ENCODE measurements at regions not wholly inside any gene's neighbourhood (a gene's known extent, or its start where the extent isn't known, plus 50 kb on each side); places are given as distances from the start of the nearest gene placed in this dataset.
"Not testable (repeated sequence)": the region's sequence is repeated elsewhere in the genome, so short reads cannot be mapped to it uniquely, and the experiment has no call there.

DNA sequence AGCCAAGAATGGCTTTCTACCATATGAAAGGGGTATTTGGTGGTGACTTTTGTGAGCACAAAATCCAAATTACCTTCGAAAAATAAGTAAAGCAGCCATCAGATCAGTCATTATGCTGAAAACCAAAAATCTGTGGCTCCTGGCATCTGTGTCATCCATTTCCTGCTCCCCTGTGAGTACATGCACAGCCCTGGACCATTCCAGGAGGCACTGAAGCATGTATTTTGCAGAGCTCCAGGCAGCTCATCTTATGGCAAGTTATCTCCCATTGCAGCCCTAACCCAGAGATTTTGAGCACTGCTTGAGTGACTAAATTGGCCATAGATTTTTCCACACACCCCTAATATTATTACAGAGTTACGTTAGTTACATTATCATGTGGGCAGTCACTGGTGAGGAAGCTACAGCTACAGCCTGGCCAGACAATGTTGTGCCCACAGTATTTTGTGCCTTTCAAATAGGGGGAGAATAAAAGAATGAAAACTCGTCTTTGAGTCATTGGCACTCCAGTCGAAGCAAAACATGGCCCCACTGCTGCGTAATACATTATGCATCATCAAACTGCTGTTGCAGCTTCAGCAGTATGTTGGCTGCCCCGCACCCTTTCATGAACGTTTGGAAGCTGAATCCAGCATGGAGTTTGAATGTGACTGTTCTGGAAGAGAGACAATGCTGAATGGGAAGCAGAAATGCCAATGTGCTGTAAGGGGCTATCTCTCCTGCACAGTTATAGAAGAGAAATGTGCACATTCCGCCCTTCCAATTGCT lies 702.2 kb downstream of the RNF144A start:
- H3K9me3 Mint-ChIP-seq = peaks cover 0 to 2% of the 10 kb centered on the region in 2 donors
- H3K36me3 Mint-ChIP-seq (ENCODE audit: insufficient read depth) = no peaks in the 10 kb centered on the region
- H3K27ac Mint-ChIP-seq = no peak overlapping the region
- DNase-seq (no peak), ATAC-seq (replicated peaks) (no peak)
- H3K4me3 Mint-ChIP-seq = no peak overlapping the region
- no peaks in the 10 kb centered on the region for H3K27me3 Mint-ChIP-seq
- H3K4me1 Mint-ChIP-seq (ENCODE audit: low read depth in 2 of 2) = no peaks in the 10 kb centered on the region

- ATAC-seq (replicated peaks) (no peak), DNase-seq (no peak)
- no peaks in the 10 kb centered on the region for H3K36me3 Mint-ChIP-seq (ENCODE audit: insufficient read depth)
- no peaks in the 10 kb centered on the region for H3K27me3 Mint-ChIP-seq
- H3K4me3 Mint-ChIP-seq = no peak overlapping the region
- no peak overlapping the region for H3K27ac Mint-ChIP-seq
- H3K9me3 Mint-ChIP-seq = peaks cover 0 to 2% of the 10 kb centered on the region in 2 donors
- H3K4me1 Mint-ChIP-seq (ENCODE audit: low read depth in 2 of 2) = no peaks in the 10 kb centered on the region
Measured at GRCh38 chr2:7620255-7620654, 703.0 kb downstream of the RNF144A start.

GRCh38 chr2:7621018-7621814 lies 704.0 kb downstream of the RNF144A start:
- Mint-ChIP-seq H3K27ac (no peak overlapping the region), H3K4me3 (no peak overlapping the region), H3K4me1 (ENCODE audit: low read depth in 2 of 2) (no peaks in the 10 kb centered on the region), H3K27me3 (no peaks in the 10 kb centered on the region), H3K36me3 (ENCODE audit: insufficient read depth) (no peaks in the 10 kb centered on the region), H3K9me3 (peaks cover 0 to 2% of the 10 kb centered on the region in 2 donors)
- ATAC-seq (replicated peaks) (no peak), DNase-seq (no peak)

- peaks cover 0 to 2% of the 10 kb centered on the region in 2 donors for H3K9me3 Mint-ChIP-seq
- DNase-seq = no peak
- H3K4me1 Mint-ChIP-seq (ENCODE audit: low read depth in 2 of 2) = no peaks in the 10 kb centered on the region
- no peak overlapping the region for H3K27ac Mint-ChIP-seq
- no peaks in the 10 kb centered on the region for H3K36me3 Mint-ChIP-seq (ENCODE audit: insufficient read depth)
- H3K27me3 Mint-ChIP-seq = no peaks in the 10 kb centered on the region
- no peak overlapping the region for H3K4me3 Mint-ChIP-seq
- no peak for ATAC-seq (replicated peaks)
Measured at GRCh38 chr2:7625392-7626138, 708.4 kb downstream of the RNF144A start.

DNA sequence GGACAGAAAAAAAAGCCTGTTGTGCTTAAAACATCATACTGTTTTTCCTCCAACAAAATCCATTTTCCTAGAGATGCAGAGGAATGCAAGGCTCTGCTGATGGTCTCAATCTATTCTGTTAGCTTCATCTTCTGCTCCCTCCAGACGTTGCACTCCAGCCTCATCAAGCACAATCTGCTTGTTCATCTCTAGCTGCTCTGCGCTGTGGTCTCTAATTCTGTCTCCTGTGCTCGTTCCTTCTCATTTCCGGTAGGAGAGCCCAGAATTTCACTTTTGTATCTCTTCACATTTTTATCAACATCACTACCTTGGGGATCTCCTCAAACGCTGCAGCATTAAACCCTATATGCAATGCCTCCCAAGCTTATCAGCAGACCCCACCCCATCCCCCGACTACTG lies 708.9 kb downstream of the RNF144A start:
- no peaks in the 10 kb centered on the region for H3K27me3 Mint-ChIP-seq
- no peak overlapping the region for H3K27ac Mint-ChIP-seq
- no peak overlapping the region for H3K4me3 Mint-ChIP-seq
- H3K36me3 Mint-ChIP-seq (ENCODE audit: insufficient read depth) = no peaks in the 10 kb centered on the region
- no peaks in the 10 kb centered on the region for H3K4me1 Mint-ChIP-seq (ENCODE audit: low read depth in 2 of 2)
- no peak for DNase-seq
- H3K9me3 Mint-ChIP-seq = peaks cover 0 to 2% of the 10 kb centered on the region in 2 donors
- no peak for ATAC-seq (replicated peaks)

DNA sequence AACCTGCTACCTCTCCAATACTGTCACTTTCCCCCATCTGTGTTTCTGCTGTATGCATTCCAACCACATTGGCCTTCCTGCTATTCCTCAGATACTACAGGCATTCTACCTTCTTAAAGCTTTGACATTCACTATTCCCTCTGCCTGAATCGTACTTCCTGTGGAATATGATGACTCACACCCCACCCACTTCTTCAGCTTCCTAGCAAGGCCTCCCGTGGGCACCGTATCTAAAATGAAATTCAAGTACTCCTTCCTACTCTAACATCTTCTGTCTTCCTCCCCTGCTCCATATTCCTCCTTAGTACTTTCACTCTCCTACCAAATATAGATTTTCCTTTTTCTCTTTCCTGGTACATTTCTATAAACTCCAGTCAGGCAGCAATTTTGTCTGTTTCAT lies 710.4 kb downstream of the RNF144A start:
- H3K36me3 Mint-ChIP-seq (ENCODE audit: insufficient read depth) = no peaks in the 10 kb centered on the region
- no peak for DNase-seq
- no peaks in the 10 kb centered on the region for H3K27me3 Mint-ChIP-seq
- no peak for ATAC-seq (replicated peaks)
- H3K4me3 Mint-ChIP-seq = no peak overlapping the region
- no peaks in the 10 kb centered on the region for H3K9me3 Mint-ChIP-seq
- no peaks in the 10 kb centered on the region for H3K4me1 Mint-ChIP-seq (ENCODE audit: low read depth in 2 of 2)
- H3K27ac Mint-ChIP-seq = no peak overlapping the region

- DNase-seq (no peak), ATAC-seq (replicated peaks) (no peak)
- Mint-ChIP-seq H3K36me3 (ENCODE audit: insufficient read depth) (no peaks in the 10 kb centered on the region), H3K27me3 (peaks cover 0 to 8% of the 10 kb centered on the region in 2 donors), H3K4me3 (no peak overlapping the region), H3K9me3 (no peaks in the 10 kb centered on the region), H3K4me1 (ENCODE audit: low read depth in 2 of 2) (peaks cover 0 to 2% of the 10 kb centered on the region in 2 donors), H3K27ac (no peak overlapping the region)
Measured at GRCh38 chr2:7632420-7632819, 715.2 kb downstream of the RNF144A start.

GRCh38 chr2:7633566-7634153 lies 716.4 kb downstream of the RNF144A start:
- Mint-ChIP-seq H3K27me3 (peaks cover 0 to 8% of the 10 kb centered on the region in 2 donors), H3K27ac (peak overlapping the region in 1 of 2 donors; percentile 61), H3K36me3 (ENCODE audit: insufficient read depth) (no peaks in the 10 kb centered on the region), H3K4me3 (no peak overlapping the region), H3K9me3 (no peaks in the 10 kb centered on the region), H3K4me1 (ENCODE audit: low read depth in 2 of 2) (peaks cover 0 to 2% of the 10 kb centered on the region in 2 donors)
- no peak for DNase-seq
- ATAC-seq (replicated peaks) = no peak

DNA sequence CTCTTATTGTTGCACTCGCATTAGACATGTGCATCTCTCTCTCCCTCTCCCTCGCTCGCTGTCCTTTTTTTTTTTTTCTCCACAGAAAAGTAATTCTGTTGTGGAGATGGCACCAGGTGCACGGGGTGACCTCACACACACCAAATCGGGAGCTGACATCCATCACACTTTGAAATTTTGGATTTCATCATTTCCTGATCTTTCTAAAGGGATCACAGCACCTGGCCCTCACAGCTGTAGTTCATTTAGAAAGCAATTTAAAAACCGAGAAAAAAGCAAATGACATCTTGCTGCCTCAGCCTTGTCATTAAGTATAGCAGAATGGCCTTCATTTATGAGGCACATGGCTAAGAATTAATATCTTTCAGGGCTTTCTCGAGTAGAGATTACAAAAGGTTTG lies 717.2 kb downstream of the RNF144A start:
- H3K27ac Mint-ChIP-seq = no peak overlapping the region
- peaks cover 0 to 2% of the 10 kb centered on the region in 2 donors for H3K4me1 Mint-ChIP-seq (ENCODE audit: low read depth in 2 of 2)
- ATAC-seq (replicated peaks) (no peak), DNase-seq (no peak)
- no peaks in the 10 kb centered on the region for H3K36me3 Mint-ChIP-seq (ENCODE audit: insufficient read depth)
- no peaks in the 10 kb centered on the region for H3K9me3 Mint-ChIP-seq
- no peak overlapping the region for H3K4me3 Mint-ChIP-seq
- H3K27me3 Mint-ChIP-seq = peaks cover 0 to 8% of the 10 kb centered on the region in 2 donors

DNA sequence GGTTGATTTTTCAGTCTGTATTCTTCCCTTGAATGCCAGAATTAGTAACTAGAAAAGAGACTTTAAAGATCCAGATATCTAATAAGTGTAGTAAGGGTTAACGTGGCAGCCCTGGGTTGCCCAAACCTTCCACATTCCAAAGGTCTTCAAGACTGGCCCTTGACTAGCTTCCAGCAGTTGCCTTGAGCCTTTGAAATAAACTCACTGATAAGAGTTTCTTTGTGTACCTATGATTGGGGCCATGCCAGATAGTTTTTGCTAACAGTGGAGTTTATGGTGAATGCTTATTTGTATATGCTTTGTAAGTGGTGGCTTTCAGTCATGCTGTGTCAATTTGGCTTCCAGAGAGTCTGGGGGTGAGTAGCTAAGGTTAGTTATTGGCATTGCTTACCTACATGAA lies 722.3 kb downstream of the RNF144A start:
- H3K4me1 Mint-ChIP-seq (ENCODE audit: low read depth in 2 of 2) = no peaks in the 10 kb centered on the region

DNA sequence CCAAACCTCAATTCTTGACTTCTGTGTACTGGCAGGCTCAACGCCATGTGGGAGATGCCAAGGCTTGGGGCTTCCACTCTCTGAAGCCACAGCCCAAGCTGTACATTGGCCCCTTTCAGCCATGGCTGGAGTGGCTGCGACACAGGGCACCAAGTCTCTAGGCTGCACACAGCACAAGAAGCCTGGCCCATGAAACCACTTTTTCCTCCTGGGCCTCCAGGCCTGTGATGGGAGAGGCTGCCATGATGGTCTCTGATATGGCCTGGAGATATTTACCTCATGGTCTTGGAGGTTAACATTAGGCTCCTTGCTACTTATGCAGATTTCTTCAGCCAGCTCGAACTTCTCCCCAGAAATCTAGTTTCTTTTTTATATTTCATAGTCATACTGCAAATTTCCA lies 724.1 kb downstream of the RNF144A start:
- not testable (repeated sequence) for DNase-seq; ATAC-seq (replicated peaks); H3K27me3 Mint-ChIP-seq; H3K4me1 Mint-ChIP-seq (ENCODE audit: low read depth in 2 of 2); H3K4me3 Mint-ChIP-seq; H3K36me3 Mint-ChIP-seq (ENCODE audit: insufficient read depth); H3K27ac Mint-ChIP-seq
- H3K9me3 Mint-ChIP-seq = peaks cover 7 to 10% of the 10 kb centered on the region in 2 donors

More for the DNA sequence above, 722.3 kb downstream of the RNF144A start:
- Mint-ChIP-seq H3K36me3 (ENCODE audit: insufficient read depth) (no peaks in the 10 kb centered on the region), H3K4me3 (no peak overlapping the region), H3K27ac (no peak overlapping the region), H3K27me3 (peaks cover 0 to 5% of the 10 kb centered on the region in 2 donors), H3K9me3 (peaks cover 7 to 10% of the 10 kb centered on the region in 2 donors)
- DNase-seq (no peak), ATAC-seq (replicated peaks) (no peak)

DNA sequence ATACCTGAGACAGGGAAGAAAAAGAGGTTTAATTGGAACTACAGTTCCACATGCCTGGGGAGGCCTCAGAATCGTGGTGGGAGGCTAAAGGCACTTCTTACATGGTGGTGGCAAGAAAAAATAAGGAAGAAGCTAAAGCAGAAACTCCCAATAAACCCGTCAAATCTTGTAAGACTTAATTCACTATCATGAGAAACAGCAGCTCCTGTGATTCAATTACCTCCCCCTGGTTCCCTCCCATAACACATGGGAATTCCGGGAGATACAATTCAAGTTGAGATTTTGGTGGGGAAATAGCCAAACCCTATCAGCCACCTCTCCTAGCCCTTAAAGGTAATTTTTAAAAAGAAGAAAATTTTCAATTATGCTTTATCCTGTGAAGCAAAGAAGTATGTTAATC lies 728.8 kb downstream of the RNF144A start:
- Mint-ChIP-seq H3K4me3 (no peak overlapping the region), H3K27ac (no peak overlapping the region), H3K36me3 (ENCODE audit: insufficient read depth) (no peaks in the 10 kb centered on the region), H3K27me3 (no peaks in the 10 kb centered on the region), H3K9me3 (peaks cover 6 to 10% of the 10 kb centered on the region in 2 donors), H3K4me1 (ENCODE audit: low read depth in 2 of 2) (peaks cover 11 to 13% of the 10 kb centered on the region in 2 donors)
- ATAC-seq (replicated peaks) (no peak), DNase-seq (no peak)

DNA sequence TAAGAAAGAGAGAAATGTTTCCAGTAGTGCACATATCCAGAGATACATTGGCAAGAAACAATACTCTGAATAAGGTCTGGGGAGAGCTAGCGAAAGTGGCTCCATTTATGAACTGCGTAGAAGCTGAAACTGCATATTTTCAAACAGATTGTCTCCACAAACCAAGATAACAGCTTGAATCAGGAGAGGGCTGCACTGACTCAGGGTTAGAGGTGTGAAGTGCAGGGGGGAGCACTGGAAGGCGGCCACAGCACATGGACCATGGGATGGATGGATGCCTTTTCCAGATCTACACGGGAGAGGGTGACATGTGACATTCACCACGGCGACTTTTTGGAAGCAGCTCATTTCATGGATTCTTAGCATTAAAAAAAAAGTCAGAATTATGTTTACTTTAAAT lies 729.4 kb downstream of the RNF144A start:
- peaks cover 11 to 15% of the 10 kb centered on the region in 2 donors for H3K4me1 Mint-ChIP-seq (ENCODE audit: low read depth in 2 of 2)
- no peak for DNase-seq
- H3K36me3 Mint-ChIP-seq (ENCODE audit: insufficient read depth) = no peaks in the 10 kb centered on the region
- no peak for ATAC-seq (replicated peaks)
- peaks cover 3 to 4% of the 10 kb centered on the region in 2 donors for H3K9me3 Mint-ChIP-seq
- no peak overlapping the region for H3K4me3 Mint-ChIP-seq
- H3K27me3 Mint-ChIP-seq = no peaks in the 10 kb centered on the region
- H3K27ac Mint-ChIP-seq = peak overlapping the region in 1 of 2 donors; percentile 57
